HEK293T (cell line): ENCODE measurements at regions not wholly inside any gene's neighbourhood (a gene's known extent, or its start where the extent isn't known, plus 50 kb on each side); places are given as distances from the start of the nearest gene placed in this dataset.

Experiments
- CTCF ChIA-PET: fragments of 350-600 bp; formaldehyde crosslinking; extraction: SDS; loops from one replicate; lab custom pipeline; 2021; ENCODE audit warnings: antibody characterized with exemption, inconsistent platforms; lab: Yijun Ruan, JAX
- POLR2A ChIA-PET: fragments of 350-600 bp; formaldehyde crosslinking; extraction: SDS; loops from one replicate; lab custom pipeline; 2020; ENCODE audit warnings: antibody characterized with exemption, inconsistent platforms; lab: Yijun Ruan, JAX
- DNase-seq: peaks from one replicate; pipeline ENCODE4 v3.0.0; 2012; ENCODE audit warnings: mixed read lengths; ENCODE audit errors: extremely low spot score
- ARNT ChIP-seq: fragments of 450-650 bp; IDR thresholded peaks from 2 replicates; pipeline ENCODE4 v1.6.1; 2017; ENCODE audit warnings: mild to moderate bottlenecking
- BHLHE40 ChIP-seq: fragments of 450-650 bp; IDR thresholded peaks from 2 replicates; pipeline ENCODE4 v1.6.1; 2016; ENCODE audit warnings: mild to moderate bottlenecking, moderate library complexity, borderline replicate concordance
- CTBP1 ChIP-seq: fragments of 450-650 bp; IDR thresholded peaks from 2 replicates; pipeline ENCODE4 v1.6.1; 2016; ENCODE audit warnings: borderline replicate concordance
- ELF4 ChIP-seq: fragments of 450-650 bp; IDR thresholded peaks from 2 replicates; pipeline ENCODE4 v1.6.1; 2017; ENCODE audit warnings: antibody characterized with exemption
- FOXA1 ChIP-seq: fragments of 450-650 bp; IDR thresholded peaks from 2 replicates; pipeline ENCODE4 v1.6.1; 2016; ENCODE audit warnings: mild to moderate bottlenecking
- FOXK2 ChIP-seq: fragments of 450-650 bp; IDR thresholded peaks from 2 replicates; pipeline ENCODE4 v1.6.1; 2016; ENCODE audit warnings: mild to moderate bottlenecking
- FOXM1 ChIP-seq: fragments of 450-650 bp; IDR thresholded peaks from 2 replicates; pipeline ENCODE4 v1.6.1; 2017; ENCODE audit warnings: mild to moderate bottlenecking, borderline replicate concordance
- HDGF ChIP-seq: fragments of 450-650 bp; IDR thresholded peaks from 2 replicates; pipeline ENCODE4 v1.6.1; 2017; ENCODE audit warnings: antibody characterized with exemption, borderline replicate concordance
- L3MBTL2 ChIP-seq: fragments of 450-650 bp; conservative IDR thresholded peaks from 2 replicates; pipeline ENCODE4 v1.6.1; 2016; ENCODE audit warnings: mild to moderate bottlenecking
- LEF1 ChIP-seq: fragments of 450-650 bp; IDR thresholded peaks from 2 replicates; pipeline ENCODE4 v1.6.1; 2017; ENCODE audit warnings: mild to moderate bottlenecking, borderline replicate concordance
- NFRKB ChIP-seq: fragments of 450-650 bp; IDR thresholded peaks from 2 replicates; pipeline ENCODE4 v1.6.1; 2016; ENCODE audit warnings: mild to moderate bottlenecking, moderate library complexity
- SP1 ChIP-seq: fragments of 450-650 bp; IDR thresholded peaks from 2 replicates; pipeline ENCODE4 v1.6.1; 2017
- SUZ12 ChIP-seq: fragments of 450-650 bp; IDR thresholded peaks from 2 replicates; pipeline ENCODE4 v1.6.1; 2016; ENCODE audit warnings: mild to moderate bottlenecking
- TARDBP ChIP-seq: fragments of 450-650 bp; IDR thresholded peaks from 2 replicates; pipeline ENCODE4 v1.6.1; 2016
- ZNF384 ChIP-seq: fragments of 450-650 bp; IDR thresholded peaks from 2 replicates; pipeline ENCODE4 v1.6.1; 2016
- TF ChIP-seq, protein P1 (sequence below): fragments of 450-650 bp; IDR thresholded peaks from 2 replicates; pipeline ENCODE4 v1.6.1; 2016

GRCh38 chr3:79976466-79976865 lies 208.7 kb upstream of the ROBO1 start:
- no peak for TF ChIP-seq L3MBTL2
- no peak for TF ChIP-seq FOXM1
- no peak for TF ChIP-seq LEF1
- no peak for TF ChIP-seq TARDBP
- no peak for TF ChIP-seq FOXK2
- no peak for TF ChIP-seq SUZ12
- no peak for TF ChIP-seq HDGF
- no peak for TF ChIP-seq BHLHE40
- TF ChIP-seq SP1: no peak
- TF ChIP-seq ZNF384: no peak
- TF ChIP-seq, protein P1, sequence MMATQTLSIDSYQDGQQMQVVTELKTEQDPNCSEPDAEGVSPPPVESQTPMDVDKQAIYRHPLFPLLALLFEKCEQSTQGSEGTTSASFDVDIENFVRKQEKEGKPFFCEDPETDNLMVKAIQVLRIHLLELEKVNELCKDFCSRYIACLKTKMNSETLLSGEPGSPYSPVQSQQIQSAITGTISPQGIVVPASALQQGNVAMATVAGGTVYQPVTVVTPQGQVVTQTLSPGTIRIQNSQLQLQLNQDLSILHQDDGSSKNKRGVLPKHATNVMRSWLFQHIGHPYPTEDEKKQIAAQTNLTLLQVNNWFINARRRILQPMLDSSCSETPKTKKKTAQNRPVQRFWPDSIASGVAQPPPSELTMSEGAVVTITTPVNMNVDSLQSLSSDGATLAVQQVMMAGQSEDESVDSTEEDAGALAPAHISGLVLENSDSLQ: no peak
- ChIA-PET CTCF (no interaction called here), POLR2A (no interaction called here)
- no peak for DNase-seq

GRCh38 chr3:79973917-79974595 lies 206.3 kb upstream of the ROBO1 start:
- TF ChIP-seq HDGF: no peak
- TF ChIP-seq FOXA1: no peak
- TF ChIP-seq TARDBP: no peak
- TF ChIP-seq, protein P1: no peak
- TF ChIP-seq CTBP1: no peak
- TF ChIP-seq ZNF384: no peak
- TF ChIP-seq LEF1: no peak
- no peak for TF ChIP-seq ARNT
- TF ChIP-seq ELF4: no peak
- DNase-seq: no peak
- CTCF ChIA-PET: no interaction called here
- POLR2A ChIA-PET: no interaction called here

- TF ChIP-seq ELF4 (no peak), ZNF384 (no peak), HDGF (no peak)
- ChIA-PET CTCF (no interaction called here), POLR2A (no interaction called here)
- no peak for DNase-seq
These were observed 205.7 kb upstream of the ROBO1 start for GRCh38 chr3:79973482-79973881.

GRCh38 chr3:79968418-79968817 lies 200.6 kb upstream of the ROBO1 start:
- TF ChIP-seq FOXA1: no peak
- TF ChIP-seq TARDBP: no peak
- TF ChIP-seq FOXM1: no peak
- TF ChIP-seq HDGF: no peak
- ChIA-PET POLR2A (no interaction called here), CTCF (no interaction called here)
- DNase-seq: no peak

- ChIA-PET CTCF (no interaction called here), POLR2A (no interaction called here)
- no peak for DNase-seq
- TF ChIP-seq LEF1: no peak
- TF ChIP-seq FOXA1: no peak
- no peak for TF ChIP-seq NFRKB
- no peak for TF ChIP-seq ARNT
- TF ChIP-seq CTBP1: no peak
- no peak for TF ChIP-seq SP1
- TF ChIP-seq SUZ12: no peak
- TF ChIP-seq FOXK2: no peak
- no peak for TF ChIP-seq L3MBTL2
- TF ChIP-seq ELF4: no peak
- no peak for TF ChIP-seq FOXM1
- TF ChIP-seq ZNF384: no peak
These were observed 192.8 kb upstream of the ROBO1 start for GRCh38 chr3:79960594-79960993.

DNA sequence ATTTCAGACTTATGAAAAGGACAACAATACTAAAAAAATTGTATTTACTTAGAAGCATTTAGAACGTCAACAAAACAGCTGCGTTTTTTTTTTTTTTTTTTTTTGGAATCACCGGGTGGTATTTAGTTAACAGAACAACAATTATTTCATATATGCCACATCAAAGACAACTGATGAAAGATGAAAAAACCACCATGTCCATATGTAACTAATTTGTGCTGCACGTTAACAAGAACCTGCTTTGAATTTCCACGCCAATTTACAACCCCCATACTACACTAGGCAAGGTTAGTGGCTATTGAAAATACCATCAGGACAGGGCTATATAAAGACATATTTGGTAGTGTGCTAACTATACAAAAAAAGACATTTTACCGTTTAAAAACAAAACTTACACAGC lies 189.3 kb upstream of the ROBO1 start:
- POLR2A ChIA-PET: no interaction called here
- CTCF ChIA-PET: no interaction called here
- no peak for DNase-seq
- TF ChIP-seq LEF1 (no peak), NFRKB (no peak), HDGF (no peak), FOXM1 (no peak)

- TF ChIP-seq ARNT (no peak), FOXM1 (no peak), LEF1 (no peak), TARDBP (no peak), NFRKB (no peak), CTBP1 (no peak)
- TF ChIP-seq, protein P1: no peak
- ChIA-PET CTCF (no interaction called here), POLR2A (no interaction called here)
- DNase-seq: no peak
These were observed 187.0 kb upstream of the ROBO1 start for GRCh38 chr3:79954756-79955155.
